ENCODE measurements at regions not wholly inside any gene's neighbourhood (a gene's known extent, or its start where the extent isn't known, plus 50 kb on each side); places are given as distances from the start of the nearest gene placed in this dataset.

GRCh38 chr4:138935135-138935807, 80.3 kb upstream of the NOCT start:
- DNase-seq (ENCODE audit: low spot score) (no peak), ATAC-seq (no peak)
- intact Hi-C loops (cut with DNase I) = no loop called here

DNA sequence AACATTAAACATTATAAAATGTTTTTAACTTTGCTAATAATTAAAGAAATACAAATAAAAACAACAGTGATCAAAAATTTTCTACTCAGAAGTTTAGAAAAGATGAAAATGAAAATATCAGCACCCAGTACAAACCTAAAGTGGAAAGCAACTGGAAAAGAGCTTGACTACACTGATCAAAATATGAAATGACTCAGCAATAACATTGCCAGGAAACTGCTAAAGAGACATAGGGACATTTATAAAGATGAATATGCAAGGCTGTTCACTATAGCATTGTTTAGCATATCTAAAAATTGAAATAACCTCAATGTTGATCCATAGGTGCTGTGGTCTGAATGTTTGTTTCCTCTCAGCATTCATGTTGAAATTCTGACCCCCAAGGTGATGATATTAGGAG, 88.5 kb upstream of the NOCT start:
- intact Hi-C loops (cut with DNase I) = no loop called here
- no peak for DNase-seq (ENCODE audit: low spot score)

GRCh38 chr4:138925495-138925894, 90.1 kb upstream of the NOCT start:
- no peak for DNase-seq (ENCODE audit: low spot score)
- no peak for ATAC-seq
- intact Hi-C loops (cut with DNase I) = no loop called here

More for the DNA sequence above, 88.5 kb upstream of the NOCT start:
- no peak for ATAC-seq

DNA sequence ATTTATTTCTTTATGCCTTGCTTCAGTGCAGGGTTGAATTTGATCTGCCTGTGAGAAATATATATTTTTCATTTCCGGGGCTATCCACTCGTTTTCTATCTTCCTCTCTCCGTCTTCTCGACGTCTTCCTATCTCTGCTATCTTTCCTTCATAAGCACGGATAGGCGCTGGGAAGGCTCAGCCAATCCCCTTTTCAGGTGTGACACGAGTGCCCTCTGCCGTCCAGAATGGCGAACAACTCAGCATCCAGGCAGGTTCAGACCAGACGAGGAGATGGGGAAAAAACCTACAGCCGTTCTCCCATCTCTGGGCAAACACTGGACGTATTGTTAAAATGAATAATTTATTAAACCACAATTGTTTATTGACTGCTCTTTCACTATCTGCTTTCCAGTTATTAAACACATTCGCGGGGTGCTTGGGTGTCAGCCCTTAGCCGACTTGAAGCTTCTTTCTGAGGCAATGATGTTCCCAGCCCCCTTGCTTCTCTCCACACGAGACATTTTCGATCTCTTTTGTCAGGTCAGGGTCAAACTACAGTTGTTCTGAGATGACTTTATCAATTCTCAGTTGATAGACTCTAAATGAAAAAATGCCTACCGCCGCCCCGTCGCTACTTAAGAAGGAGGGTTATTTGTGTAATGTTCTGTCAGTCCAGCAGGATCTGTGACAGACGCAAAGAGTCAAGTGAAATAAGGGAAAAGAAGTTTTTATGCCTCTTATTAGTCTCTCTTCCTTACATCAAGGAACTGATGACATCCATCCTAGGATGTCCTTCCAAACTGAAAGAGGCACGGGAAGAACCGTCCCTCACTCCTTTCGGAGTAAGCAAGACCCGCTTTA, 96.3 kb upstream of the NOCT start:
- ATAC-seq = peak; percentile 92
- DNase-seq (ENCODE audit: low spot score) = peak; percentile 85
- intact Hi-C loops (cut with DNase I) = no loop called here

DNA sequence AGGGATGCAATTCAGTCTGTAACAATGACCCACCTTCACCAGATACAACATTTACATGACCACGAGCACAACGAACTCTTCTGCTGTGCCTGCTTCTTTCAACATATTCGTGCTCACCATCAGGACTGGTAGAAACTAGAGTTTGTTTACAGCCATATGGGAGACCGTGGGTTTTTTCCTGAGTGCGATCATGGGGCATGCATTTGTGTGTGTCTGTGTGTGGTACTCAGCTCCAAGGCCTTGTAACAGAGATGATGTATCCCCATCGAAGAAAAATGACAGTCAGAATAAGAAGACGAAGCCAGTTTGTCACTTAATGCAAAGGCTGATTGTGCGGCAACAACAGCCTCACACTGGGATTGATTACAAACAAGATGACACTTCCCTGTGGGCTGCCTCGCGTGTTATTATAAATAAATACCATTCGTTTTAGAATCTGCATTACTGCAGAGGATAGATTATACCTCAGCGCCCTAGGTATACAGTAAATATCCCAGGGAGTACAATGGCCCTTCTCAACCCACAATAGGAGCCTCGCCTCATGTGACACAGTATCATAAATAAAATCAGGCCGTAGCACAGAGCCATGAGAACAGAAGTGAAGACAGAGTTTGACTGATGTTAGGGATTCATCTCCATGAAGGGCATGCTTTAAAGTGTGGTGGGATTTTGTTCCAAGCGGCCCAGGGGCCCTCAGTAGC, 97.3 kb upstream of the NOCT start:
- ATAC-seq (no peak), DNase-seq (ENCODE audit: low spot score) (no peak)
- intact Hi-C loops (cut with DNase I) = no loop called here

- no peak for DNase-seq (ENCODE audit: low spot score)
- no peak for ATAC-seq
- intact Hi-C loops (cut with DNase I) = no loop called here
These were observed 98.8 kb upstream of the NOCT start for GRCh38 chr4:138916763-138917162.

GRCh38 chr4:138915756-138916155, 99.8 kb upstream of the NOCT start:
- ATAC-seq = no peak
- intact Hi-C loops (cut with DNase I) = no loop called here
- no peak for DNase-seq (ENCODE audit: low spot score)

DNA sequence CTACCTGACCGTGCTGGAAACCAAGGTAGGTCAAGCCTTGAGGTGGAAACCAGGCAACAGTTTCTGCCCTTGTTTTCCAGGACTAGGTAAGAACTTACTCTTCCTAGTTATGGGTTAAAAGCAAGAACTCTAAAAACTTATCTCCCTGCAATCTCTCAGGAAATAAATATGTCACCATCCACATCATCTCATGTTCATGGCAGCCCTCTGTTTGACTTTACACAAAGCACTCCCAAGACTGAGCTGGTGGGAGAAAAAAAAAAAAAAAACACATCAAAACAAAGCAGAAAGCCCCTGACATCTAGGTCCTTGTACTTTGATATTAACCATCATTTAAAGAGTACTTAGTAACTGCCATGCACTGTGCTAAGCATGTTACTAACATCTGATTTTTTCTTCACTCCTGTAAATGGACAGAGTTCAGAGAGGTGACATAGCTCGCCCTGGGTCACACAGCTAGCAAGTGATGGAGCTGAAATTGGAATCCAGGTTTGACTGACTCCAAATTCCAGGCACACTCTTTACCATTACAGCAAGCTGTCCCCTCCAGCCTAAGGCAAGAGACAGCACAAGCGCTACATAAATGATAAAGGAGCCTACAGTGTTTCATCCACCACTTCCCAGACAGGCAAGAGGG, 102.8 kb upstream of the NOCT start:
- intact Hi-C loops (cut with DNase I) = no loop called here
- DNase-seq (ENCODE audit: low spot score) = no peak
- ATAC-seq = no peak

DNA sequence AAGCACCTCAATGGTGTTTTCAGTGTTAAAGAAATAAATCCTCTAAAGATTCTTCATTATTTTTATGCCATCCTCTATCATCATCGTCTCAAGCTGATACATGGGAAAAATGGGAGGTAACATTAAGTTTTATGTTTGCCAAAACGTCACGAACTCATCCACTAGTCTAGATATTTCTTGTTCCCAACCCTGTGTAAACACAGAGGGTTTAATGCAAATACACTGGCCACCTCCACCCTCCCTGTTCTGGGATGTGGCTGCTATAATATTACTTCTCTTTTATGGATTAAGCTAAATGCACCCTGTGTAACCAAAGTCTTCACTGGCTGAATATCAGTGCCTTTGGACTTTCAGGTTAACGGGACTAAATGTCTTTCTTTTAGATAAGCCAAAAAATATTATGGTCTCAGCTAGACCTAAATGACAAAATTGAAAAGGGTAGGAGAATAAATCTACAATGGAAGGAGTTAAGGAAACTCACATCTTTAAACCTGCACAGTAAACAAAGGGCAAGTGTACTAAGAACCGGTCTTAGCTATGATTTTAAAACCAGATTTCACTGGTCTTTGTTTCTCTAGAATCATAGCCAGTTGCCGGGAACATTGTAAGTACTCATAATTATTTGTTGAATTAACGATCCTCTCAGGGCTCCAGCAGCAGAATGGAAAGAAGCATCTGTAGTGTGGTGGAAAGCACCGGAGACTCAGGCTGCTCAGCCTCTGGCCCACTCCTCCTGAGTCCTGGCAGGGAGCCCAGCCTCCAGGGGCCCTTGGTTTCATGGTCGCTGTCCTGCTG, 103.5 kb upstream of the NOCT start:
- intact Hi-C loops (cut with DNase I) = no loop called here
- ATAC-seq (peak; percentile 72), DNase-seq (ENCODE audit: low spot score) (peak; percentile 69)

- intact Hi-C loops (cut with DNase I) = no loop called here
- no peak for DNase-seq (ENCODE audit: low spot score)
- ATAC-seq = peak; percentile 91
These were observed 104.7 kb upstream of the NOCT start for GRCh38 chr4:138910914-138911336.

- DNase-seq (ENCODE audit: low spot score) (no peak), ATAC-seq (peak; percentile 16)
- intact Hi-C loops (cut with DNase I) = no loop called here
These were observed 105.2 kb upstream of the NOCT start for GRCh38 chr4:138910195-138910913.

DNA sequence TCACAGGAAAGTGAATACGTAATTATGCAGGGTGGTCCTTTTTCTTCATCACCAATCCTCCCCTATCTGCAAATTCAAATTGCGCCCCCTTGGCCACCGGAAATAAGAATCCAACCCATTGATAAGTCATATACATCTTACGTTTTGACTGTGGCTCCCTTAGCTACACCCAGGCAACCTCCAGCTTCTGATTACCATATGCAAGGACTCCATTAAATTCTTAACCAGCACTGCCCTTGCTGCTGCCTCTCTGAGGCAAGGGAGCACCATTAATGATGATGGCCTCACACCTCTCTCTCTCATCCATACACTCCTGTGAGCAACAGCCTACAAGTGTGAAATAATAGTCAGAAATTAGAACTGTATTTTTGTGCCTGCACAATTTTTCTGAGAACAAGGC, 106.0 kb upstream of the NOCT start:
- no peak for ATAC-seq
- no peak for DNase-seq (ENCODE audit: low spot score)
- intact Hi-C loops (cut with DNase I) = no loop called here

- intact Hi-C loops (cut with DNase I) = no loop called here
- DNase-seq (ENCODE audit: low spot score) (no peak), ATAC-seq (no peak)
These were observed 107.4 kb upstream of the NOCT start for GRCh38 chr4:138908134-138908533.

- ATAC-seq (no peak), DNase-seq (ENCODE audit: low spot score) (no peak)
- intact Hi-C loops (cut with DNase I) = no loop called here
These were observed 108.4 kb upstream of the NOCT start for GRCh38 chr4:138907174-138907573.

GRCh38 chr4:138904793-138905192, 110.8 kb upstream of the NOCT start:
- DNase-seq (ENCODE audit: low spot score) (no peak), ATAC-seq (no peak)
- intact Hi-C loops (cut with DNase I) = no loop called here

DNA sequence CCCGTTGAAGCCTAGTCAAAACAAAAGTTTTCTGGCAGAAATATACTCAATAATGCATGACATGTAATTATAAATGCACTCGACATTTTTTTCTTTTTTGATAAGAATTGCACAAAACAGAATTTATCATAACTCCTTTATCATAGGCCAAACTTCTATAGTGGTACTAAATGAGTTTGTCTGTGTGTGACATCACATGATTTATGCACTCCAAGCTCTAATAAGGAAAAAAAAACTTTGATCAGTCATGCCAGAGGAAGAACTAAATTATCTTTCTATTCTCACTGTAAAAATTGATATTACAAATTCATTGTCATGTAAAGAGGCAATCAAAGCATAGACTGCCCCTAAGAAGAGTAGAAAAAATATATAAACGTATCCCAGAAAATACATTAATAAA, 112.4 kb upstream of the NOCT start:
- intact Hi-C loops (cut with DNase I) = no loop called here
- DNase-seq (ENCODE audit: low spot score) (no peak), ATAC-seq (no peak)

DNA sequence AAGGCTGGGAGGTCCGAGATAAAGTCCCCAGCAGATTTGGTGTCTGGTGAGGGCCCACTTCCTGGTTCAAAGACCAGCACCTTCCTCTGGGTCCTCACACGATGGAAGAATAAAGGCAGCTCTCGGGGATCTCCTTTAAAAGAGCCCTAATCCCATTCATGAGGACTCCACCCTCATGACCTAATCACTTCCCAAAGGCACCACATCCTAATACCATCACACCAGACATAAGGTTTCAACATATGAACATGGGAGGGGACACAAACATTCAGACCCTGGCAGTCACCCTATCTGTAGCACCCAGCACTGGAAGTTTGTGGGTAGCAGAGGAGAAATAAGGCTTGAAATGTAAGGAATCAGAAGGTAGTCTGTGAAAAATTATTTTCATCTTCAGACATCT, 112.9 kb upstream of the NOCT start:
- intact Hi-C loops (cut with DNase I) = no loop called here
- ATAC-seq = no peak
- no peak for DNase-seq (ENCODE audit: low spot score)

GRCh38 chr4:138901177-138901576, 114.4 kb upstream of the NOCT start:
- DNase-seq (ENCODE audit: low spot score) = no peak
- ATAC-seq = no peak
- intact Hi-C loops (cut with DNase I) = no loop called here
